ENCODE measurements at regions not wholly inside any gene's neighbourhood (a gene's known extent, or its start where the extent isn't known, plus 50 kb on each side); places are given as distances from the start of the nearest gene placed in this dataset.

GRCh38 chr4:180057891-180058671 lies 2185.1 kb upstream of the TENM3 start:
- no peak for TF ChIP-seq ZKSCAN1 (IDR thresholded peaks at IDR 0.05; ENCODE audit: low read length)
- TF ChIP-seq MBD4 (IDR thresholded peaks at IDR 0.05; ENCODE audit: borderline replicate concordance, low read length), result no peak
- TF ChIP-seq GZF1 (CRISPR knock-in tag; IDR thresholded peaks at IDR 0.05), result no peak
- TF ChIP-seq REST (IDR thresholded peaks at IDR 0.05; ENCODE audit: borderline replicate concordance in 1 of 2, low read depth in 1 of 2, low read length in 2 of 2), result no peak
- TF ChIP-seq ZFP91 (CRISPR knock-in tag; IDR thresholded peaks at IDR 0.05; ENCODE audit: borderline replicate concordance), result no peak; the same call in 1 of the 2 replicates
- no peak for TF ChIP-seq ESRRA (CRISPR knock-in tag; IDR thresholded peaks at IDR 0.05; ENCODE audit: low read depth)
- no peak for TF ChIP-seq CTCF (CRISPR knock-in tag; IDR thresholded peaks at IDR 0.05)

All from HepG2 (cell line).